Stimulated activated naive CD8-positive, alpha-beta T cell treated with anti-CD3 and anti-CD28 coated beads, Interleukin-15, Interleukin-2, amounts not matched to agents 100 U/mL and 50 U/mL, for 24 hours (primary cell): ENCODE measurements at regions not wholly inside any gene's neighbourhood (a gene's known extent, or its start where the extent isn't known, plus 50 kb on each side); places are given as distances from the start of the nearest gene placed in this dataset.
"Not testable (repeated sequence)": the region's sequence is repeated elsewhere in the genome, so short reads cannot be mapped to it uniquely, and the experiment has no call there.

Experiments
- ATAC-seq: fragments of 150-1000 bp; cut with Tn5 transposase; one replicate; pipeline ENCODE4 v1.10.0; 2021
- DNase-seq: peaks from one replicate; pipeline ENCODE4 v3.0.0; 2021

- no peak for DNase-seq
Observed at GRCh38 chr9:22838266-22838665, 391.6 kb downstream of the DMRTA1 start.

GRCh38 chr9:22840641-22841040 lies 394.0 kb downstream of the DMRTA1 start:
- no peak for ATAC-seq
- DNase-seq: no peak

More at GRCh38 chr9:22838266-22838665, 391.6 kb downstream of the DMRTA1 start:
- ATAC-seq: no peak

GRCh38 chr9:22845243-22845642 lies 398.6 kb downstream of the DMRTA1 start:
- DNase-seq, ATAC-seq: not testable (repeated sequence)

GRCh38 chr9:22855980-22856379 lies 409.4 kb downstream of the DMRTA1 start:
- DNase-seq: no peak
- no peak for ATAC-seq

DNA sequence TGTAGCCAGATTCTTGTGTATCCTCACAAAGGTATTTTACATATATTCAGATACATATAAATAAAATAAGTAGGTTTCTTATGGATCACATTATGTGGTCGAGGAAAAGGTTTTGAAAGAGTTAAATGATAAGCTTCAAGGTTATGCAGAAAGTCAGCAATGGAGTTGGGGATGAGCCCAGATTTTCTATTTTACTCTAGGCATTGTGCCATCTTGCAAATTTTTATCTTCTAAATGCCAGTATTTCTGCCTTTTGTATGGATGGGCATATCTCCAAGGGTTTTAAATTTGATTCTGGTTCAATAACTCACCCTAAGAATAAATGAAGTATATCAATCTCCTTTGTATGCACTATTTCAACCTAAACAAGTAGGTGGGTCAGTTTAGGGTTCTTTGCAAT lies 410.7 kb downstream of the DMRTA1 start:
- ATAC-seq (no peak), DNase-seq (no peak)

DNA sequence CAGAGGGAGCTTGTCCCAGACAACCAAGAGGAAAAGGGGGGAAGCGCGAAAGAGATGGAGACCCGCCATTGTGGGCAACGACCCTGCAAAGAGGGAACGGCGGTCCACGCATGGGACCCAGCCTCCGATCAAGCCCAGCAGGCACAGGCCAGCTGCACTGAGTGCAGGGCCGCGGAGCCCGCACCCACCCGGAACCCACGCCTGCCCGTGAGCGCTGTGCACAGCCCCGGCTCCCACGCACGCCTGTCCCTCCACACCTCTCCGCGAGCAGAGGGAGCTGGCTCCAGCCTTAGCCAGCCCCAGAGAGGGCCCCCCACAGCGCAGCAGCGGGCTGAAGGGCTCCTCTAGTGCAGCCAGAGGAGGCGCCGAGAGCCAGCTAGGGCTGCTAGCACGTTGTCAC lies 416.5 kb downstream of the DMRTA1 start:
- ATAC-seq: no peak
- DNase-seq: no peak

DNA sequence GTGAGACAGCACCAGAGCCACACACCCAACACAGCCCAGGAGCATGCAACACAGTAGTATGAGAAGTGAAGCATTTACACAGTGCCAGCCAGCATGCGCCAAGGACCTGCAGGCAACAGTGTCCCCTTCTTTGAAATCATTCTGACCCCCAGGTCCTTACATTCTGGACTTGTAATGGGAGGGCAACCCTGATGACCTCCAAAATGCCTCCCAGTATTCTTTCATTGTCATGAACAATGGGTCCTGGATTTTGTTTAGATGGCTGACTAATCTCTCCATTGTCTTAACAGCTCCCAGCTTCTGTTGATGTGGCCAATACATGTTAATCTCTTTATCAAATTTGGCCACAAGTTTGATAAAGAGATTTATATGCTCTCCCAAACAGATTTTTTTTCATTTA lies 417.1 kb downstream of the DMRTA1 start:
- DNase-seq (no peak), ATAC-seq (no peak)

- DNase-seq (no peak), ATAC-seq (no peak)
Observed at GRCh38 chr9:22893196-22893843, 446.7 kb downstream of the DMRTA1 start.

DNA sequence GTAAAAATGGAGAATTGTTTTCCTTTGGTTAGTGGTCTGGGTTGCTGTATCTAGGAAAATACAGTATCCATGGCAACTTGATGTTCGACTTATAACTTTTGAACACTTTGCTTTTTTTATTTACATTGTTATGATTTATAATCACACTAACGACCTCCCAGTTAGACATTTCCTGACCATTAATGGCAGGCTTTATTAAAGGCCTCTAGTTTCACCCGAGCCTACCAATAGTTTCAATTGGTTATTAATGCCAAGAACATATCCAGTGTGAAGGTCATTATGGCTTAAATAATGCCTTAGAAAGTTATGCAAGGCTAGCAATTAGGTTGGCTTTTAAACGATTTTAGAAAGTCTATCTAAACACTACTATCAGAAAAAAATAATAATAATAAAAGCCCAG lies 452.0 kb downstream of the DMRTA1 start:
- ATAC-seq: no peak

DNA sequence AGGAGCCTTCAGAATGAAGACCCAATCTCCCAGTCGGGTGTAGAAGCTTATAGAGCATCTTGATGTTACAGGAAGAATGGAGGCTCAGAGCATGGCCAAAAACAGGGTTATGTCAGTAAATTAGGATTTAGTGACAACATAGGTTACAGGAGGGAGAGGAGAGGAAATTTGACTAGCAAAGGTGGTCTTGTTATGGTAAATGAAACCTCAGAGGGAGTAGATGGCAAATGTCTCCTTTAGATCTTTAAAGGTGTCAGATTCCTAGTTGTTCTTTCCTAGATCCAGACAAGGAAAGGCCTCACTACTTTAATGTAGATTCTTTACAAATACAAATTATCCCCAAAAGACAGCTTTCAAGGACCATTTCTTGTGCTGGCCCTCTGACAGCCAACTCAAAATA lies 465.0 kb downstream of the DMRTA1 start:
- no peak for ATAC-seq

More for the DNA sequence above, 452.0 kb downstream of the DMRTA1 start:
- no peak for DNase-seq

DNA sequence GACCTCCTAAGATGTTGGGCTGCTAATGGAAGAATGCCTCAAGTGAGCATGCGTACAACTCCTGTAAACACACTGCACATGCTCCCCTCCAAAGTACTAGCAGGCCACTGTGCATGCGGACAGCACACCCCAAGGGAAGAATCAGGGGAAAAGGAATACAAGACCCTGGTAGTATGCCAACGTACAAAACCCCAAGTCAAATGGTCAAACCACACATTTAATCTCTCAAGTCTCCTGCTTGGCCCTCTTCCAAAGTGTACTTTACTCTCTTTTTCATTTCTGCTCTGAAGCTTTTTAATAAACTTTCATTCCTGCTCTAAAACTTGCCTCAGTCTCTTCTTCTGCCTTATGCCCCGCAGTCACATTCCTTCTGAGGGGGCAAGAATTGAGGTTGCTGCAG lies 466.4 kb downstream of the DMRTA1 start:
- ATAC-seq (no peak), DNase-seq (no peak)

More for the DNA sequence above, 465.0 kb downstream of the DMRTA1 start:
- DNase-seq: no peak

GRCh38 chr9:22913518-22913917 lies 466.9 kb downstream of the DMRTA1 start:
- ATAC-seq (no peak), DNase-seq (no peak)

GRCh38 chr9:22916148-22916547 lies 469.5 kb downstream of the DMRTA1 start:
- ATAC-seq (no peak), DNase-seq (no peak)

DNA sequence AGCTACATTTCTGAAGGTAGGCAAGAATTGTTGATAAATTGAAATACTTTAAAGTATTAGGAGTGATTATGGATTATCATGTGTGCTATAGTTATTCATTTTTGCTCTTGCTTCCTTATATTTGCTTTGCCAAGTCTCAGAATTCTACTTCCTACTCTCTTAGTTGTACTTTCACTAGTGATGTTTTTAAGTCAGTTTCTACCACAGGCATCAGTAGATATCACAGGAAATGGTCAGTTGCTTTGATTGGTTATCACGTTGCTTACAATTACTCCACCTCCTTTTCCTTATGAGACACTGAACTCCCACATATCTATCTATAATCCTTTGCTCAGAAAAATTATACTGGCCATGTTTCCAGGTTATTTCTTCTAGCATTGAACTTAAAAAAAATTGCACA lies 472.8 kb downstream of the DMRTA1 start:
- ATAC-seq (no peak), DNase-seq (no peak)

GRCh38 chr9:22921742-22922141 lies 475.1 kb downstream of the DMRTA1 start:
- no peak for ATAC-seq
- no peak for DNase-seq

GRCh38 chr9:22922222-22922621 lies 475.6 kb downstream of the DMRTA1 start:
- DNase-seq (no peak), ATAC-seq (no peak)

DNA sequence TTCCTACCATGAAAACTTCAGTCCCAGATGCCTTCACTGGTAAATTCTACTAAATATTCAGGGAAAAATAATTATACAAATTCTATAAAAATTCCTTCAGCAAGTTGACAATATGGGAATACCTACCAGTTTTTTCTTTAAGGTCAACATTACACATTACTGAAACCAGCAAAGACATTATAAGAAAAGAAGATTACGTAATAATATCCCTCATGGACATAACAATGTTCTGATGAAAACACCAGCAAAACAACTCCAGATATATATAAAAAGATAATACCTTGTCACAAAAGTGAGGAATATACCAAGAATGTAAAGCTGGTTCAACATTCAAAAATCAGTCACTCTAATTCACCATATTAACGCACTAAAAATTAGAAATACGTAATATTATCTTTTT lies 507.9 kb downstream of the DMRTA1 start:
- no peak for ATAC-seq
- DNase-seq: no peak

DNA sequence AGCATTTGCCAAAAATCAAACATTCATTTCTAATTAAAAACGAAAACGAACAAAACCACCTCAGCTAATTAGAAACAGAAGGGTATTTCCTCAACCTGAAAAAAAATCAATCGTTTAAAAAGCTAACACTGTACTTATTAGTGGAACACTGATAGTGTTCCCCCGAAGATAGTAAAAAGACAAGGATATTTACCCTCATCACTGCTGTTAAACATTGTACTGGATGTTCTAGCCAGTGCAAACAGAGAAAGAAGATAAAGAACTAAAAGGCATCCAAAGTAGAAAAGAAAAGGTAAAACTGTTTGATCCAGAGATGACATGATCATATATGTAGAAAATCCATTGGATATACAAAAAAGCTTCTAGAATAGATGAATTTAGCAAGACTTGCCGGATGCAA lies 508.3 kb downstream of the DMRTA1 start:
- ATAC-seq (no peak), DNase-seq (no peak)

- DNase-seq (no peak), ATAC-seq (no peak)
Observed at GRCh38 chr9:22969350-22969979, 522.8 kb downstream of the DMRTA1 start.

- ATAC-seq: no peak
Observed at GRCh38 chr9:22970434-22970975, 523.9 kb downstream of the DMRTA1 start.

GRCh38 chr9:22975951-22976350 lies 529.3 kb downstream of the DMRTA1 start:
- DNase-seq: no peak
- ATAC-seq: no peak

More at GRCh38 chr9:22970434-22970975, 523.9 kb downstream of the DMRTA1 start:
- no peak for DNase-seq

DNA sequence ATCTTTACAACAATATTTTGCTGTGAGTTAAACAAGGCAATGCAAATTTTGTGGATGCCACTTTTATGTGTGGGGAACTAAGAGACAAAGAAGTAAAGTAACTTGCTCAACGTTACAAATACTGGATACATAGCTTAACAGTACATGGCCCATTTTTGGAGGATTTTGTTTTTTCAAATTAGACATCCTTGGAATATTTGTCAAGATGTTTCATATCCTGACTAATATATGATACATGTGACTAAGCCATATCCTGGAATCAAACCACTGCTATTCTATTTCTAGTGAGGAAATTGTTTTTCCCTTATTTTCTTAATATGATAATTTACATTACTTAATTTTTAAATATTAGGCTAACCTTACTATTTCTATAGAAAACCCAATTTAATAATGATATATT lies 529.8 kb downstream of the DMRTA1 start:
- no peak for ATAC-seq
- no peak for DNase-seq

GRCh38 chr9:22980429-22980828 lies 533.8 kb downstream of the DMRTA1 start:
- ATAC-seq, DNase-seq: not testable (repeated sequence)

GRCh38 chr9:22986556-22986955 lies 539.9 kb downstream of the DMRTA1 start:
- ATAC-seq (no peak), DNase-seq (no peak)
